Pons (tissue), 1 donor: ENCODE measurements at regions not wholly inside any gene's neighbourhood (a gene's known extent, or its start where the extent isn't known, plus 50 kb on each side); places are given as distances from the start of the nearest gene placed in this dataset.

ENCODE experiments used
- DNase-seq: peaks from one replicate; pipeline ENCODE4 v3.0.0-alpha.2; 2016; ENCODE audit warnings: low spot score

DNA sequence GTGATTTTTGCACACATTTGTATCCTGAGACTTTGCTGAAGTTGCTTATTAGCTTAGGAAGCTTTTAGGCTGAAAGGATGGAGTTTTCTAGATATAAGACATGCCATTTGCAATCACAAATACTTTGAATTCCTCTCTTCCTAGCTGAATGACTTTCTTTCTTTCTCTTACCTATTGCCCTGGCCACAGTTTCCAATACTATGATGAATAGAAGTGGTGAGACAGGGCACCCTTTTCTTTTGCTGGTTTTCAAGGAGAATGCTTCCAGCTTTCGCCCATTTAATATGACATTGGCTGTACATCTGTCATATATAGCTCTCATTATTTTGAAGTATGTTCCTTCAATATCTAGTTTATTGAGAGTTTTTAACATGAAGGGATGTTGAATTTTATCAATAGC lies 409.6 kb upstream of the EPHA7 start:
- DNase-seq = no peak

DNA sequence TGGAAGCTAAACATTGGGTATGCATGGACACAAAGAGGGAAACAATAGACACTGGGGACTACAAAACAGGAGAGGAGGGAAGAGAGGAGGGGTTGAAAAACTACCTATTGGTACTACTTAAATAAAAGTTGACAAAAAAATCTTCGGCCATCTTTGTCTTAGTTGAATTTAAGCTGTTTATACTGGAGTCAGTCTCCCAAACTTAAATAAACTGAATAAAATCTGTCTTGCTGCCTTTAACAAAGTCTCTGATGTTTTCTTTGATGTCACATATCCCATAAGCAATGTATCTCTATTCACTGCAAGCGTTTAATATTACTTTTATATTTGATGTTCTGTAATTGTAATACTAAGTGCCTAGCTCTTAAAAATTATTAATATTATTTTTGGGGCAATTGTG lies 409.2 kb upstream of the EPHA7 start:
- no peak for DNase-seq

DNA sequence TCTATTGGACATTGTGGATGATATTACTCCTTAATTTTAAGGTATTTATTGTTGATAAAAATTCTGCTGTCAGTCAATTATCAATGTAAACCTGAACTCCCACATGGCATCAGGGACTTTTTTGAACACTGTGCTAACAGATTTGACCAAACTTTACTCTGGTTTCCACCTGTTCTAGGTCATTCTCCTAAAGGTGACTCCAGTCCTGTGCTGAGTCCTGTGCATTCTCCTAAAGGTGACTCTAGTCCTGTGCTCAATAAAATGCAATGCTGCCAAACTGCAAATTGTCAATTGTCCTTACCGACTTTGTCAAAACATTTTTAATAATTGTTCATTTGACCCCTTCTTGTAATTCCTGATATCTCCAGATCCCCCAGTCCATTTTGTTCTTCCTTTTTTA lies 408.4 kb upstream of the EPHA7 start:
- DNase-seq = no peak

DNA sequence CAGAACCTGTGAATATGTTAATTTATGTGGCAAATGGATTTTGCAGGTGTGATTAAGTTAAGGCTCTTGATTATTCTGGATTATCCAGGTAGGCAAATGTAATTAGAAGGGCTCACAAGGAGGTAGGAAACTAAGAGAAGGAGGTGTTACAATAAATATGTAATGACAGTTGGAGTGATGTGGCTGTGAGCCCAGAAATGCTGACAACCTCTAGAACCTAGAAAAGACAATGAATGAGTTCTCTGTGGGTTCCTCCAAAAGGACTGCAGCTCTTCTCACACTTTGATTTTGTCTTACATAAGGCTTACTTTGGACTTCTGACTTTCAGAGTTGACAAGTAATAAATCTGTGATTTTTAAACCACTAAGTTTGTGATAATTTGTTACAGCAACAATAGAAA lies 406.6 kb upstream of the EPHA7 start:
- no peak for DNase-seq

DNA sequence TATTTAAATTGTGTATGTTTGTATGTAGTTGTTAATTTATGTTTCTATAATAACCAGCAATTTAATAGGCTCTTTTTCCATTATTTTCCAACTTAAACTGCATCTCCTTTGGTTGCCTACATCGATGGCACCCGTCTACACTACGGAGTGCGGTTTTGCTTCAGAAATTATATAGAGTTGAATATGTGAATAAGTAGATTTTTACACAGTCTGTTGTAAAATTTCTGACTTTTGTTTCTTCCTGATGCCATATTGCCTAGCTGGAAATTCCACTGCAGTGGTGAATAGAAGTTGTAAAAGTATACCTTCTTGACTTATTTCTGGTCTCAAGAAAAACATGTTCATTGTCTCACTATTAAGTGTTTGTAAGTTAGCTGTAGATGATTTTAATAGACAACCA lies 404.1 kb upstream of the EPHA7 start:
- DNase-seq = no peak

DNA sequence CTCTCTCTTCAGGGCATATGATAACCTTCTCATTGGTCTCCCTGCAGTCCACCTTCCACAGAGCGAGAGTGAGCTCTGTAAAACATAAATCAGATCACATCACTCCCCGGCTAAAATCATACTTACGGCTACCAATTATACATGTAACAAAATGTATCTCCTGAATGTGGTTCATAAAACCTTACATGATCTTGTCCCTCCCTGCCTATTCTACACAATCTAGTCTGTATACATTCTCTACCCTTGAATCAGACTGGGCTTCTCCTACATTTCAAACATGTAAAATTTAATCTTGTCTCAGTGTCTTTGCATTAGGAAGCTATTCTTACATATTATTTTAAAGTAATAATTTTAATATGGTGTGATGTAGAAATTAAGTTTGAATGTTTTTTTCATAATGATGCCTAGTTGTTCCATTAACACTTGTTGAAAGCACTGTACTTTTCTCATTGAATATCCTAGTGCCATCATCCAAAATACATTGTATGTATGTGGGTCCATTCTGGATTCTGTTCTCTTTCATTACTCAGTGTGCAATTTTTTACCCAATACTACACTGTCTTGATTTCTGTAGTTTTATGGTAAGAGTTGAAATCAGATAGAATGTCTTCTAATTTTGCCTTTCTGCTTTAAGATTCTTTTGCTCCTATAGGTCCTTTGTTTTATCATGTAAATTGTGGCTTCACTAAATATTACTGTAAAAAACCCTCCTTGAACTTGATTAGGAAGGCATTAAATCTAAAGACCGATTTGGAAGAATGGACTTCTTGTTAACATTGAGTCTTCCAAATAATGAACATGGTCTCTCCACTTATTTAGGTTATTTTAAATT lies 403.3 kb upstream of the EPHA7 start:
- DNase-seq = no peak

DNA sequence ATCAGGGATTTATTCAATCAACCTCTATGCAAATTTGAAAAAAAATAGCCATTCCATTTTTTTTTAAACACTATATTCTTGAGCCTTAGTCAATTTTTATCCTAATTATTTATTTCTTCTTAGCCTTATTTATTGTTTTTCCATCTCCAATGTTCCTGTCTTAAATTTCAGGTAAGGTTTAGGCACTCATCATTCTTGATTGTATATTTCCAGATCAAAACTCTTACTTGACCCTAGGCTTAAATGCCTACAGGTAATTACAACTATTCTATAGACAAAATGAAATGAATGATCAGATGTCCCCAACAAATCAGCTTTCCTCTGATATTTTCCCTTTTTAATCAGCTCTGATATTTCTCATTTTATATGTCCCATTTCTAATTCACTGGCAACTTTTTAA lies 402.6 kb upstream of the EPHA7 start:
- no peak for DNase-seq

DNA sequence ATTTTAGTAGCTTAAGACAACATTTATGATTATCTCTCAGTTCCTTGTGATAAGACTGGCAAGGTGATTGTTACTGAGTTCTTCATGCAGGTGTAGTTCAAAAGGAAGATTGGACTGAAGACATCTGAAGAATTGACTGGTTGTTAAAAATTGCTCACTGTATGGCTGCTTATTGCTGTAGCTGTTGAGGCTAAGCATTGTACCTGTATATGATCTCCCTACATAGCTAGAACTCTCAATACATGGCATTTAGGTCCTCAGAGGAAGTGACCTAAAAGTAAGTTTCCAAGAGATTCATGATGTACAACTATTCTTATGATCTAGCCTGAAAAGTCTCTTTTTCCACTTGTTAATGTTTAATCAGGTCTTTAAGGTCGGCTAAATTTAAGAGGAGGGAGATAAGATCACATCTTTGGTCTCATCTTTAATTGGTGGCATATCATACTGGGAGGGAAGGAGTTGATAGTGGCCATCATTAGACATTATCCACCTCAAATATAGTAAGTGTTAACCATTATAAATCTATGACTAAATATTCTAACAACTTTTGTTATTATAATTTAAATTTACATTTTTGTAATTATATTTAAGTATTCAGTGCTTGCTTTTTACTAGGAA lies 401.2 kb upstream of the EPHA7 start:
- DNase-seq = no peak

DNA sequence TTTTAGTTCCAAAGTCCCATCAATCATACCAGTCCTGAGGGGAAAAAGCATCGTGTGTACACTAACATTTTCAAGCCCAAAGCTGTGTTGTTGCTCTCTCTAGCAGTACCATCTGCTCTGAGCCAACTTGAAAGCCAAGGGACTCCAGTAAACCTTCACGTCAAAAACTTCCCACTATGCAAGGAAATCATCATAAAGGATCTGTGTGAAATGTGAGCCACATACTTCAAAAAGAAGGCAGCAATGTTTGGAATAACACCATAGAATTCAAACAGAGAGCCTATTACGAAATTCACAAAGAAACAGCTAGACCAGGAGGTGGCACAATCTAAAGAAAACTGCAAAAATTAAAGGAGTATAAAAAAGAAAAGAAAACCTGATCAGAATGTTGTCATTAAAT lies 399.8 kb upstream of the EPHA7 start:
- peak; percentile 8 for DNase-seq

DNA sequence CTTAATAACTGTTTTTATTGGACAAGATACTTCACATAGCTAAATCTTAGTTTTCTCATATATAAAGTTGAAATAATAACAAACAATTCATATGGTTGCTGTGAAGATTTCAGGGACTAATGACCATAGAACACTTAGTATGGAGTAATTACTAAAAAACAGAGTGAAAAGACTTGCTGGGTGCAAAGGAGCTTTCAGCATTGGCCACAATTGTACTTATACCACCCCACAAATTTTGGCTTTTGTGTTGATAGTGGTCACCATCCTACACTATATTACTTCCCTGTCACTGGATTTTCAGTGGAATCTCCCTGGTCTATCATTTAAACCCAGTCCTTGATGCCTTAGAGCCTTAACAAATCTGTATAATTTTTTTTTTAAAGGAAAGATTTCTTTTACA lies 398.6 kb upstream of the EPHA7 start:
- no peak for DNase-seq

DNA sequence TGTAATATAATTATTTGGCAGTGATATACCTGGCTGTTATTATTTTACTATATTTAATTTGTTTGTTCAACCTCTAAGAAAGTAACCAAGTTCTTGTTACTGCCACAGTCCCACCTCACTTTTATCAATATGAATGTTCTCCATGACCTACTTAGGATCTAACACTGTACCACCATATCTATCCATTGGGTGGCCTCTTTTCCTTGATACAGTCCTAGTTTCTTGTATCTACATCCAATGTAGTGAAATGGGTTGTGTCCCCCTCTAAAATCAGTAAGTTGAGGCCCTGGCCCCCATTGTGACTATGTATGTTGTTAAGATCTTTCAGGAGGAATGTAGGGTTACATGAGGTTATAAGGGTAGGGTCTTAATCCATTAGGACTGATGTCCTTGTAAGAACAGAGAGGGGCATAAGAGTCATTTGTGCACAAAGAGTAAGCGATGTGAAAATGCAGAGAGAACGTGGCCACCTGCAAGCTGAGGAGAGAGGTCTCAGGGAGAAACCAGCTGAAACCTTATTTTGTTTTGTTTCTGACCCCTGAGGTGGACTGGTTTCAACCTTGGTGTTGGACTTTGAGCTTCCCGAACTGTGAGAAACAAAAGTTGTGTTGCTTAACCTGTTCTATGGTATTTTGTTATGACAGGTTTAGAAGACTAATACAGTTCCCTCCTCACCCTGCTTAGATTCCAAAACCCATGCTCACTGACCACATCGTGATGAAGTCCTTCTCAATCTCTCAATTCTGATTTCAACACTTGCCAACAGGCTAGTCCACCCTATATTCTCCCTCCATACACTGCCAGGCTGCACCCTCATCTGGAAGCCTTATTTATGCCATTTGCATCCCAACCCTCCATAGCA lies 387.3 kb upstream of the EPHA7 start:
- DNase-seq = no peak

DNA sequence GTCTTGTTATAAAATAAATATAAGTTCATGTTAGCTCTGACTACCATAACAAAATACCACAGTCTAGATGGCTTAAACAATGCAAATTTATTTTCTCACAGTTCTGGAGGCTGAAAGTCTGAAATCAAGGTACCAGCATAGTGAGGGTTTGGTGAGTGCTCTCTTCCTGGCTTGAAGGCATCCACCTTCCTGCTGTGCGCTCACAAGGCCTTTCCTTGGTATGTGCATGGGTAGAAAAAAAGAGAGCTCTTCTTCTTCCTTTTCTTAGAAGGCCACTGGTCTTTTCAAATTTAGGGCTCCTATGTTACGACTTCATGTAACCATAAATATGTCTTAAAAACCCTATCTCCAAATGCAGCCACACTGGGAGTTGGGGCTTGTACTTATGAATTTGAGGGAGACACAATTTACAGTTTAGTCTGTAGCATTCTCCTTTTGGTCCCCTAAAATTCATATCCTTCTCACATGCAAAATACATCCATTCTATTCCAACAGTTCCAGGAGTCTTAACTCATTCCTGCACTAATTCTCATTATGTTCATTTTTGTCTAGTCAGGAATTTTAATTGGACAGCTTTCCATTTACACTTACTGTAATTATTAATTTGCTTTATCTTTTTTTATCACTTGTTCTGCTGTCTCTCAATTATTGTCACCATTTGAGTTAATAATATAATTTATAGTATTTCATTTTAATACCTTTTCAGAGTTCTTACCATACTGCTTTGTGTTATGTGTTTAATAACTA lies 381.9 kb upstream of the EPHA7 start:
- DNase-seq = no peak

DNA sequence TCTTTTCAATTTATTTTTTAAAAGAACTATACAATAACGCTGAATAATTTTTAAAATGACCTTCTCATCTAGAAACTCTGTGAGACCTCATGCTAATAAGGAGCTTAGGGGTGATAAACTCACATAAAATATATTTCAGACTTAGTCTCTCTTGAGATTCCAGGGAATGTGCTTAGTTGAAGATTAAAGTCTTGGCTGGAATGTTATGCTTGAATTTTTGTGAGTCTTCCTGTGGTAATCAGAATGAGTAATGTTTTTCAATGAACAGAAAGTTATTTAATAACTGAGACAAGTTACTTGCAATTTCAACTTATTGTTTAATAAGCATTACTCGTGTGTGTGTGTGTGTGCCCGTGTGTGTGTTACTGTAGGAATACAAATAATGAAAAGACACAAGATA lies 379.9 kb upstream of the EPHA7 start:
- DNase-seq = no peak

DNA sequence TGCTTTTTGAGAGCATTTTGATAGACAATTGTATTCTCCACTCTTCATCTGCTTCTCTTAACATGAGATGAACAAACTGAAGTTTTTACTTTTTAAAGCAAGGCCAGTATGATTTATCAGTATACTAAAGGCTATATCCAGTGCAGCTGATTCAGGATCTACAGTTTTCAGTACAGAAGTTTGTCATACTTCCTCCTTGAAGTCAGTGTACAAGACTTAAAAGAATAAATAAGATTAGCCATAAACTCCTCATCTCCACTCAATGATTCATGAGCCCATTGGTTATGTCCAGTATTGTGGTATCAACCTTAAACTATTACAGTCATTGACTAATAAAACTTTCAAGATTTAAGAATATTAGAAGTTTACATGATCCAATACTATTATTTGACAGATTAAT lies 374.8 kb upstream of the EPHA7 start:
- DNase-seq = no peak

DNA sequence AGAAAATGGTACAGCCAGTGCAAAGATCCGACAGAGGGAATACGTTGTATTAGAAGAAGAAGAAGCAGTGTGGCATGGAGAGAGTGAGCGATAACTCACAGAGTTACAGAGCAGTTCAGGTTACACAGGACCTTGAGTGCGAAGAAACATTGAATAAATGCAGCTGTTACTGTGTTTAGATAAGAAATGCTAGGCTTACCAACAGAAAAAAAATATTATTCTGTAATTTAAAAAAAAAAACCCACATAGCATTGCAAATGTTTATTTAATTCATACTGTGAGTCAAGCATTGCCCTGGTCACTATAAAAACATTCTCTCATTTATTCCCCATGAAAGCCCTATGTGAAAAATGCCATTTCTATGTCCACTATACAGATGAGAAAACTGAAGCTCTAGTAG lies 373.4 kb upstream of the EPHA7 start:
- no peak for DNase-seq

DNA sequence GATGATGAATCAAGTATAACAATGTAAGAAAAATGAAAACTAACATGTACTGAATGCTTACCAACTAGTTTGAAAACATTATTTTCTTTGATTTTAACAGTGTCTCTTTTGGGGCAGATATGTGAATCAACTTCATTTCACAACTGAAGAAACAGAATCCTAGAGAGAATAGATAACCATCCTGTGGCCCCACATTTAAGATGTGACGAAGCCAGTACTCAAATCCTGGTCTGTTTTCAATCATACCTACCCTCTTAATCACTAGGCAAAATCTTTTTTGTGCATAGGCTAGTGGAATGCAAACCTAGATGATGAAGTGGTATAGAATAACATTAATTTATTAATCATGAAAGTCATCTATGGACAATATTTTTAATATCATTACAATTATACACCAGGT lies 371.6 kb upstream of the EPHA7 start:
- DNase-seq = no peak

DNA sequence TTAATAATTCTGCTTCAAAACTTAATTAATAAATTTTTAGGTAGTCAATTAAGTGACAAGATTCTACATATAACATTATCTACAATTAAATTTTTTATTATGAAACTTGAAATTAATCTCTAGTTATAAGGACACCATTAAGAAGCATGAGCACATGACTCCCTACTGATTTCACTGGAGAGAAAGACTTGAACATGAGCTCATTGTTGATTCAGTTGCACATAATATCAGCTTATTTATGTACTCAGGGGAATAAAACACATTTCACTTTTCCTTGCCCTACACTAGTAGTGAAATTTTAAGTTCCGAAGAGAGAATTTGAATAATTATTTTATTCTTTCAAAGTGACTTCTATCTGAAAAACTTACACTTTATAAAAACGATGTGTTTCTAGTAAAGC lies 370.2 kb upstream of the EPHA7 start:
- DNase-seq = no peak

DNA sequence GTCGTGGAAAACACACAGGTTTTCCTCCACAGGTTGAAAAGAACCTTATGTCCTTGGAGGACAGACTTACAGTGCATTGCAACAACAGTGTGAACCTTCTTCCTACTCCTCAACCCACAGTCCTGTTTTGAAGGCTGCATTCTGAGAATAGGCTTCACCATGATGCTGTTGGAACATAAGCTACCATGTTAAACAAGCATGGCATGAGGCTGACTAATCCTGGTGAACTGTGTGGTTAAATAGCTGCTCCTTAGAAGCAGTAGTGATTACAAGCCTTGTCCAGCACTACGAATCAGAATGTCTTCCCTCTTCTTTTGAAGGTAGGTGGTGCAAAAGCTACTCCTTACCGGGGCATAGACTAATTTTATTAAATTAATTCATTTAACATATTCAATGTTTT lies 368.5 kb upstream of the EPHA7 start:
- no peak for DNase-seq

DNA sequence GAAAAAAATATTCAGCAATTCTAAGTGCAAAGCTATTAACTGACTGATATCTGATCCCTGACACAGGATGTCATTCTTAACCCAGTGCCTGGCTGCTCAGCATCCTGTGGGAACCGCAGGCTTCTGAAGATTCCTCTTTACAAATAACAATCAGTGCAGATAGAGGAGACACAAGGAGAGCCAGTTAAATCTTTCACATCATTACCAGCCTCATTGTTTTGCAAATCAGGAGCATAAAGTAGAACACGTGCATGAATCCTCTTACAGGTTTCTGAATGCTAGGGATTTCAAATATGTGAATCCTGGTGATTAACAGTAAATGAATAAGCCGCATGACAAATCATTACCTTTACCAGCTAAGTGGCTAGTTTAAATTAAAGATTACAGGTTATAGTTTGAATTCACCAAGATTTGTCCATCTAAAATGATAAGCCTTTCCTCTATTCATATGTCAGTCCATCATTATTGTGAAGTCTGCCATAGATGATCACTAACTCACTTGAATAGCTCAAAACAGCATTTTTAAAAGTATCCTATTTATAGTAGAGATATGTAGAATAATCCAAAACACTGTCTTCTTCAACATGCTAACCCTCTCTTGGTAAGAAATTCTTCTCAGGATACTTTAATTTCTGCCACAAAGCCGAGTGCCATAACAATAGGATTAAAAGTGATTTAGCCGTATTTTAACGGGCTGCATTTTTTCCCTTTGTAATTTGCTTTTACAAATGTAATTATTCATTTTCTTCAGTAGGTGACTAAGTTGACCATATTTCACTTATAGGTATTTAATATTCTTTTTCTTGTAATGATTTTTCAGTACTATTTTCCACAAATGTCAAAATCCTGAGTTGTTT lies 367.3 kb upstream of the EPHA7 start:
- no peak for DNase-seq

DNA sequence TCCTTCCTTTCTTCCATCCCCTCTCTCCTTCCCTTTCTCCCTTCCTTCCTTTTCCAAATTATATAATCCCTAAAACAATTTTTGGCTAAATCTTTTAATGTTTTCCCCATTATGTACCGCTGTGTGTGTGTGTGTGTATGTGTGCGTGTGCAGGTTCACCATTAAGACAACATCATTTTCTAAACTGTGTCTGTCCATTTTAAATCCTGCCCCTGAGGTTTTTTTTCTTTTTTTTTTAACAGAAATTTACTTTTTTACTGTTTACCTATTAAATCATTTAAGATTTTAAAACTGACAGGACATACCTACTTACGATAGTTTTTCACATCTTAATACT lies 366.3 kb upstream of the EPHA7 start:
- no peak for DNase-seq
